ENCODE measurements at regions not wholly inside any gene's neighbourhood (a gene's known extent, or its start where the extent isn't known, plus 50 kb on each side); places are given as distances from the start of the nearest gene placed in this dataset.

GRCh38 chr9:90988318-90988717 is 186.7 kb downstream of the SYK start:
- 80% methylated on average over 1 of the region's 1 CpG for WGBS (ENCODE audit: insufficient coverage)
- peaks cover 0 to 2% (median 0%) of the 10 kb centered on the region in 3 donors for H3K9me3 ChIP-seq (ENCODE audit: control extremely low read depth in 1 of 3, control insufficient read depth in 2 of 3, insufficient read depth in 1 of 3, low read length in 2 of 3)
- H3K4me1 Mint-ChIP-seq, result no peaks in the 10 kb centered on the region
- no peaks in the 10 kb centered on the region for H3K4me1 ChIP-seq (ENCODE audit: control insufficient read depth in 2 of 2, insufficient read depth in 2 of 2, low read length in 2 of 2)
- no peak overlapping the region for H2AFZ ChIP-seq (ENCODE audit: insufficient read depth, low read depth, low read length, poor library complexity, severe bottlenecking)
- ATAC-seq (ENCODE audit: low read depth) (no peak), DNase-seq (no peak)
- H3K27me3 ChIP-seq (replicated peaks in 1 of 4; ENCODE audit: control extremely low read depth in 1 of 4, control insufficient read depth in 3 of 4, insufficient read depth in 4 of 4, low read length in 3 of 4), result peaks cover 0 to 4% (median 0%) of the 10 kb centered on the region in 4 experiments
- no peak overlapping the region for H3K27ac Mint-ChIP-seq
- no peak for TF ChIP-seq CTCF (IDR thresholded peaks at IDR 0.05)
- no peak for TF ChIP-seq EZH2 (IDR thresholded peaks at IDR 0.05; ENCODE audit: borderline replicate concordance, insufficient read depth, low read depth, low read length, poor library complexity, severe bottlenecking)
- POLR2A ChIA-PET, result no interaction called here
- no peaks in the 10 kb centered on the region for H3K79me2 ChIP-seq (ENCODE audit: control insufficient read depth, insufficient read depth, low read length)
- H3K4me3 ChIP-seq (ENCODE audit: control extremely low read depth in 1 of 5, extremely low read depth in 1 of 5, insufficient read depth in 1 of 5, low read depth in 2 of 5, low read length in 4 of 5), result no peak overlapping the region
- no peaks in the 10 kb centered on the region for H4K20me1 ChIP-seq (ENCODE audit: control insufficient read depth, insufficient read depth, low read length, poor library complexity, severe bottlenecking)
- H3K9ac ChIP-seq (ENCODE audit: low read length), result no peak overlapping the region
- H3K4me2 ChIP-seq (replicated peaks; ENCODE audit: low read depth, low read length, poor library complexity, severe bottlenecking), result no peak overlapping the region
- CTCF ChIA-PET, result no interaction called here
- H3K27me3 Mint-ChIP-seq, result peaks cover 11% of the 10 kb centered on the region
- H3K4me3 Mint-ChIP-seq, result no peak overlapping the region
- peaks cover 4% of the 10 kb centered on the region for H3K9me3 Mint-ChIP-seq (ENCODE audit: insufficient read depth)
- intact Hi-C loops (cut with micrococcal nuclease), result no loop called here
- H3K27ac ChIP-seq (ENCODE audit: low read length in 2 of 2), result no peak overlapping the region
- no peaks in the 10 kb centered on the region for H3K36me3 ChIP-seq (replicated peaks in 1 of 2; ENCODE audit: control extremely low read depth in 1 of 2, control insufficient read depth in 1 of 2, extremely low read depth in 1 of 2, insufficient read depth in 2 of 2, low read length in 1 of 2)

- Mint-ChIP-seq H3K4me3 (no peak overlapping the region), H3K9me3 (ENCODE audit: insufficient read depth) (peaks cover 4% of the 10 kb centered on the region), H3K27ac (no peak overlapping the region), H3K4me1 (no peaks in the 10 kb centered on the region), H3K27me3 (peaks cover 14% of the 10 kb centered on the region)
- ATAC-seq (ENCODE audit: low read depth), result no peak
- TF ChIP-seq CTCF (IDR thresholded peaks at IDR 0.05), result no peak
- TF ChIP-seq EZH2 (IDR thresholded peaks at IDR 0.05; ENCODE audit: borderline replicate concordance, insufficient read depth, low read depth, low read length, poor library complexity, severe bottlenecking), result no peak
- H3K36me3 ChIP-seq (replicated peaks in 1 of 2; ENCODE audit: control extremely low read depth in 1 of 2, control insufficient read depth in 1 of 2, extremely low read depth in 1 of 2, insufficient read depth in 2 of 2, low read length in 1 of 2), result no peaks in the 10 kb centered on the region
- 100% methylated on average over 1 of the region's 1 CpG for WGBS (ENCODE audit: insufficient coverage)
- H3K4me1 ChIP-seq (ENCODE audit: control insufficient read depth in 2 of 2, insufficient read depth in 2 of 2, low read length in 2 of 2), result no peaks in the 10 kb centered on the region
- CTCF ChIA-PET, result interaction anchor here (1.0 kb wide), 1 partner anchor 800 kb away, joined by 3 read pairs; no protein-coding TSS in a partner anchor
- no peak overlapping the region for H3K9ac ChIP-seq (ENCODE audit: low read length)
- no peak overlapping the region for H2AFZ ChIP-seq (ENCODE audit: insufficient read depth, low read depth, low read length, poor library complexity, severe bottlenecking)
- H3K9me3 ChIP-seq (ENCODE audit: control extremely low read depth in 1 of 3, control insufficient read depth in 2 of 3, insufficient read depth in 1 of 3, low read length in 2 of 3), result peaks cover 0 to 2% (median 0%) of the 10 kb centered on the region in 3 donors
- intact Hi-C loops (cut with micrococcal nuclease), result no loop called here
- peaks cover 0 to 2% (median 0%) of the 10 kb centered on the region in 4 experiments for H3K27me3 ChIP-seq (replicated peaks in 1 of 4; ENCODE audit: control extremely low read depth in 1 of 4, control insufficient read depth in 3 of 4, insufficient read depth in 4 of 4, low read length in 3 of 4)
- DNase-seq, result no peak
- H3K79me2 ChIP-seq (ENCODE audit: control insufficient read depth, insufficient read depth, low read length), result no peaks in the 10 kb centered on the region
- POLR2A ChIA-PET, result no interaction called here
- H3K27ac ChIP-seq (ENCODE audit: low read length in 2 of 2), result no peak overlapping the region
- no peak overlapping the region for H3K4me3 ChIP-seq (ENCODE audit: control extremely low read depth in 1 of 5, extremely low read depth in 1 of 5, insufficient read depth in 1 of 5, low read depth in 2 of 5, low read length in 4 of 5)
- H4K20me1 ChIP-seq (ENCODE audit: control insufficient read depth, insufficient read depth, low read length, poor library complexity, severe bottlenecking), result no peaks in the 10 kb centered on the region
- no peak overlapping the region for H3K4me2 ChIP-seq (replicated peaks; ENCODE audit: low read depth, low read length, poor library complexity, severe bottlenecking)
Observed at GRCh38 chr9:90991953-90992352, 190.3 kb downstream of the SYK start.
